Panc1 (cell line): ENCODE measurements at regions not wholly inside any gene's neighbourhood (a gene's known extent, or its start where the extent isn't known, plus 50 kb on each side); places are given as distances from the start of the nearest gene placed in this dataset.

Source experiments
- ATAC-seq: fragments of 200-7000 bp; cut with Tn5 transposase; 2 replicates; pipeline ENCODE4 v1.9.1; 2020; ENCODE audit warnings: mild to moderate bottlenecking, moderate library complexity
- BruUV-seq: library from RNA; stranded (reverse); fragments of 400-500 nt; replicated peaks from 2 replicates; lab custom pipeline; 2021; lab: Mats Ljungman, UMichigan
- CTCF ChIA-PET: fragments of 300-600 bp; sonication (Branson Sonifier 250); formaldehyde crosslinking; loops from one replicate; lab custom pipeline; 2022; ENCODE audit warnings: antibody characterized with exemption; lab: Charles Lee
- POLR2A ChIA-PET: fragments of 300-600 bp; sonication (Branson Sonifier 250); formaldehyde crosslinking; loops from one replicate; lab custom pipeline; 2022; ENCODE audit warnings: antibody characterized with exemption; lab: Charles Lee
- DNase-seq: peaks from one replicate; pipeline ENCODE4 v3.0.0-alpha.2; 2010; ENCODE audit warnings: low read depth, low spot score
- H3K27ac ChIP-seq: 2 replicates; pipeline ENCODE4 v1.5.1; 2011; ENCODE audit warnings: mild to moderate bottlenecking, low read length, inconsistent platforms
- H3K27me3 ChIP-seq: fragments of 200-500 bp; sonication (Bioruptor generic); 2 replicates; pipeline ENCODE4 v1.6.0; 2014; ENCODE audit warnings: low read length, inconsistent platforms; ENCODE audit not compliant: control insufficient read depth, insufficient read depth
- H3K36me3 ChIP-seq: fragments of 200-500 bp; sonication (Bioruptor generic); 2 replicates; pipeline ENCODE4 v1.5.1; 2014; ENCODE audit warnings: inconsistent platforms, mild to moderate bottlenecking, low read length, moderate library complexity; ENCODE audit not compliant: control insufficient read depth, insufficient read depth
- H3K4me1 ChIP-seq: 2 replicates; pipeline ENCODE4 v1.5.1; 2011; ENCODE audit warnings: inconsistent platforms, mild to moderate bottlenecking, low read length, moderate library complexity; ENCODE audit not compliant: control insufficient read depth, insufficient read depth
- H3K4me3 ChIP-seq, 2 experiments: 2 replicates each; pipeline ENCODE4 v1.5.1; 2011 to 2012; ENCODE audit warnings: low read depth in 2 of 2, low read length in 2 of 2, mild to moderate bottlenecking in 2 of 2, inconsistent platforms in 1 of 2, moderate library complexity in 1 of 2
- H3K9me3 ChIP-seq: fragments of 200-500 bp; sonication (Bioruptor generic); 2 replicates; pipeline ENCODE4 v1.5.1; 2014; ENCODE audit warnings: low read depth, mild to moderate bottlenecking, inconsistent platforms, low read length, moderate library complexity; ENCODE audit not compliant: control insufficient read depth, insufficient read depth
- CTCF ChIP-seq: fragments of 450-650 bp; IDR thresholded peaks from 2 replicates; pipeline ENCODE4 v1.5.1; 2017; ENCODE audit warnings: mild to moderate bottlenecking
- POLR2AphosphoS5 ChIP-seq: IDR thresholded peaks from 2 replicates; pipeline ENCODE4 v1.6.1; 2012; ENCODE audit warnings: mild to moderate bottlenecking, low read depth, low read length, moderate library complexity
- REST ChIP-seq, 2 experiments: IDR thresholded peaks; 2 replicates each; pipeline ENCODE4 v1.6.1; 2011 to 2012; ENCODE audit warnings: low read depth in 2 of 2, control low read depth in 1 of 2, low read length in 1 of 2, mild to moderate bottlenecking in 1 of 2, moderate library complexity in 1 of 2; ENCODE audit not compliant: insufficient read depth in 1 of 2
- SIN3A ChIP-seq: IDR thresholded peaks from 2 replicates; pipeline ENCODE4 v1.6.1; 2012; ENCODE audit warnings: low read depth, mild to moderate bottlenecking, low read length, moderate library complexity, borderline replicate concordance; ENCODE audit not compliant: insufficient read depth
- TCF7L2 ChIP-seq: IDR thresholded peaks from 2 replicates; pipeline ENCODE4 v1.6.1; 2011; ENCODE audit warnings: mild to moderate bottlenecking, low read depth, low read length, inconsistent platforms
- in situ Hi-C: cut with HindIII; loops from 2 replicates; pipeline ENCODE4 v1.10.0; 2016; ENCODE audit warnings: low sequenced_read_pairs, low pct_unique_long_range_greater_than_20kb
- intact Hi-C: fragments of 100-400 bp; cut with micrococcal nuclease; formaldehyde crosslinking; loops from one replicate; pipeline ENCODE4 v1.10.0; 2022; ENCODE audit not compliant: unreplicated experiment

- no peak overlapping the region for H3K27ac ChIP-seq
- H3K4me3 ChIP-seq, result no peak overlapping the region
- H3K9me3 ChIP-seq, result no peaks in the 10 kb centered on the region
- no peaks in the 10 kb centered on the region for H3K27me3 ChIP-seq
- in situ Hi-C loops (no loop called here), intact Hi-C loops (no loop called here)
- ATAC-seq (no peak), DNase-seq (no peak)
- no peaks in the 10 kb centered on the region for H3K36me3 ChIP-seq
- CTCF ChIA-PET, result no interaction called here
- H3K4me1 ChIP-seq, result no peaks in the 10 kb centered on the region
- no TSS peak for BruUV-seq
- TF ChIP-seq POLR2AphosphoS5 (no peak), CTCF (no peak)
- POLR2A ChIA-PET, result no interaction called here
These were observed 204.8 kb upstream of the SALL1 start for GRCh38 chr16:51355875-51356274.

- ATAC-seq, result no peak
- Histone ChIP-seq H3K4me3 (no peak overlapping the region), H3K27me3 (no peaks in the 10 kb centered on the region), H3K36me3 (no peaks in the 10 kb centered on the region), H3K4me1 (no peaks in the 10 kb centered on the region), H3K27ac (no peak overlapping the region), H3K9me3 (no peaks in the 10 kb centered on the region)
- intact Hi-C loops (no loop called here), in situ Hi-C loops (no loop called here)
- BruUV-seq, result no TSS peak
- CTCF ChIA-PET, result no interaction called here
- TF ChIP-seq CTCF, result no peak
- DNase-seq, result no peak
- POLR2A ChIA-PET, result no interaction called here
These were observed 204.1 kb upstream of the SALL1 start for GRCh38 chr16:51355195-51355594.

- H3K36me3 ChIP-seq, result no peaks in the 10 kb centered on the region
- no peak for DNase-seq
- BruUV-seq, result no TSS peak
- intact Hi-C loops, result no loop called here
- TF ChIP-seq POLR2AphosphoS5 (no peak), SIN3A (no peak), CTCF (no peak), TCF7L2 (no peak), REST (IDR thresholded peaks at IDR 0.05; ENCODE audit: insufficient read depth in 1 of 2, low read depth in 2 of 2, low read length in 1 of 2) (no peak)
- POLR2A ChIA-PET, result no interaction called here
- H3K4me1 ChIP-seq, result no peaks in the 10 kb centered on the region
- H3K27me3 ChIP-seq, result no peaks in the 10 kb centered on the region
- CTCF ChIA-PET, result no interaction called here
- H3K27ac ChIP-seq, result no peak overlapping the region
- H3K4me3 ChIP-seq, result no peak overlapping the region
- in situ Hi-C loops, result no loop called here
- H3K9me3 ChIP-seq, result no peaks in the 10 kb centered on the region
- no peak for ATAC-seq
These were observed 202.0 kb upstream of the SALL1 start for GRCh38 chr16:51353055-51353454.
